ENCODE measurements at regions not wholly inside any gene's neighbourhood (a gene's known extent, or its start where the extent isn't known, plus 50 kb on each side); places are given as distances from the start of the nearest gene placed in this dataset.

- H3K36me3 Mint-ChIP-seq = no peaks in the 10 kb centered on the region
- no peaks in the 10 kb centered on the region for H3K4me1 ChIP-seq (ENCODE audit: control insufficient read depth, insufficient read depth, low read length)
- H3K4me3 Mint-ChIP-seq = no peak overlapping the region
- H3K4me3 ChIP-seq (ENCODE audit: low read length) = no peak overlapping the region
- H3K27me3 ChIP-seq (ENCODE audit: control insufficient read depth, insufficient read depth, low read length) = no peaks in the 10 kb centered on the region
- H3K9me3 Mint-ChIP-seq = peaks cover 0 to 2% of the 10 kb centered on the region in 2 donors
- intact Hi-C loops (cut with micrococcal nuclease) = no loop called here
- DNase-seq = no peak
- H3K27ac ChIP-seq (ENCODE audit: low read length) = no peak overlapping the region
- H3K9me3 ChIP-seq (ENCODE audit: control insufficient read depth, insufficient read depth, low read length) = no peaks in the 10 kb centered on the region
- no peak overlapping the region for H3K27ac Mint-ChIP-seq
- WGBS (ENCODE audit: insufficient coverage) = 92% methylated on average over 2 of the region's 2 CpGs
- ATAC-seq = no peak
- peaks cover 7 to 12% of the 10 kb centered on the region in 2 donors for H3K27me3 Mint-ChIP-seq (ENCODE audit: low read depth in 2 of 2)
- TF ChIP-seq, protein P1, sequence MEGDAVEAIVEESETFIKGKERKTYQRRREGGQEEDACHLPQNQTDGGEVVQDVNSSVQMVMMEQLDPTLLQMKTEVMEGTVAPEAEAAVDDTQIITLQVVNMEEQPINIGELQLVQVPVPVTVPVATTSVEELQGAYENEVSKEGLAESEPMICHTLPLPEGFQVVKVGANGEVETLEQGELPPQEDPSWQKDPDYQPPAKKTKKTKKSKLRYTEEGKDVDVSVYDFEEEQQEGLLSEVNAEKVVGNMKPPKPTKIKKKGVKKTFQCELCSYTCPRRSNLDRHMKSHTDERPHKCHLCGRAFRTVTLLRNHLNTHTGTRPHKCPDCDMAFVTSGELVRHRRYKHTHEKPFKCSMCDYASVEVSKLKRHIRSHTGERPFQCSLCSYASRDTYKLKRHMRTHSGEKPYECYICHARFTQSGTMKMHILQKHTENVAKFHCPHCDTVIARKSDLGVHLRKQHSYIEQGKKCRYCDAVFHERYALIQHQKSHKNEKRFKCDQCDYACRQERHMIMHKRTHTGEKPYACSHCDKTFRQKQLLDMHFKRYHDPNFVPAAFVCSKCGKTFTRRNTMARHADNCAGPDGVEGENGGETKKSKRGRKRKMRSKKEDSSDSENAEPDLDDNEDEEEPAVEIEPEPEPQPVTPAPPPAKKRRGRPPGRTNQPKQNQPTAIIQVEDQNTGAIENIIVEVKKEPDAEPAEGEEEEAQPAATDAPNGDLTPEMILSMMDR (IDR thresholded peaks at IDR 0.05) = no peak
- no peaks in the 10 kb centered on the region for H3K4me1 Mint-ChIP-seq
- H3K36me3 ChIP-seq (ENCODE audit: control insufficient read depth, insufficient read depth, low read length) = no peaks in the 10 kb centered on the region
Observed at GRCh38 chr4:24456431-24456830, 127.9 kb downstream of the DHX15 start.

DNA sequence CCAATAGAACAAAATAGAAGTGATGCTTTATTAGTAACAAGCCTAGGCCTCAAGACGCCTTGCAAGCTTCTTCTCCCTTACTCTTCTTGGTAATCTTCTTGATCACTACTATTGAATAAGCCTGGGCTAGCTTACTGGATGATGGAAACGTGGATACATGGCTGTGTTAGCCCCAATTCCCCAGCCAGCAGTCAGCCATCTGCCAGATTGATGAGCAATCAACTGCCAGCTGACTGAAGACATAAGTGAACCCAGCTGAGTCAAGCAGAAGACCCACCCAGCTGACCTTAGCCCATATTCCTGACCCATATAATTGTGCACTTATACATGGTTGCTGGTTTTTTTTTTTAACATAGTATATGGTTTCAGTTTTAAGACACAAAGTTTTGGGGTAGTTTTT is 130.4 kb downstream of the DHX15 start:
- Histone ChIP-seq H3K9me3 (ENCODE audit: control insufficient read depth, insufficient read depth, low read length) (no peaks in the 10 kb centered on the region), H3K27me3 (ENCODE audit: control insufficient read depth, insufficient read depth, low read length) (no peaks in the 10 kb centered on the region), H3K36me3 (ENCODE audit: control insufficient read depth, insufficient read depth, low read length) (no peaks in the 10 kb centered on the region), H3K4me1 (ENCODE audit: control insufficient read depth, insufficient read depth, low read length) (no peaks in the 10 kb centered on the region), H3K4me3 (ENCODE audit: low read length) (no peak overlapping the region), H3K27ac (ENCODE audit: low read length) (no peak overlapping the region)
- peaks cover 0 to 2% of the 10 kb centered on the region in 2 donors for H3K9me3 Mint-ChIP-seq
- H3K27ac Mint-ChIP-seq = no peak overlapping the region
- 78% methylated on average over 2 of the region's 2 CpGs for WGBS (ENCODE audit: insufficient coverage)
- peaks cover 12 to 16% of the 10 kb centered on the region in 2 donors for H3K27me3 Mint-ChIP-seq (ENCODE audit: low read depth in 2 of 2)
- ATAC-seq (no peak), DNase-seq (no peak)
- H3K4me3 Mint-ChIP-seq = no peak overlapping the region
- intact Hi-C loops (cut with micrococcal nuclease) = no loop called here
- TF ChIP-seq, protein P1 (IDR thresholded peaks at IDR 0.05) = no peak
- no peaks in the 10 kb centered on the region for H3K4me1 Mint-ChIP-seq
- no peaks in the 10 kb centered on the region for H3K36me3 Mint-ChIP-seq

- DNase-seq (no peak), ATAC-seq (no peak)
- Histone ChIP-seq H3K4me3 (ENCODE audit: low read length) (no peak overlapping the region), H3K4me1 (ENCODE audit: control insufficient read depth, insufficient read depth, low read length) (no peaks in the 10 kb centered on the region), H3K27ac (ENCODE audit: low read length) (no peak overlapping the region), H3K9me3 (ENCODE audit: control insufficient read depth, insufficient read depth, low read length) (no peaks in the 10 kb centered on the region), H3K27me3 (ENCODE audit: control insufficient read depth, insufficient read depth, low read length) (no peaks in the 10 kb centered on the region), H3K36me3 (ENCODE audit: control insufficient read depth, insufficient read depth, low read length) (no peaks in the 10 kb centered on the region)
- no peaks in the 10 kb centered on the region for H3K36me3 Mint-ChIP-seq
- H3K4me3 Mint-ChIP-seq = no peak overlapping the region
- TF ChIP-seq, protein P1 (IDR thresholded peaks at IDR 0.05) = no peak
- intact Hi-C loops (cut with micrococcal nuclease) = no loop called here
- H3K4me1 Mint-ChIP-seq = no peaks in the 10 kb centered on the region
- no peak overlapping the region for H3K27ac Mint-ChIP-seq
- H3K27me3 Mint-ChIP-seq (ENCODE audit: low read depth in 2 of 2) = peaks cover 23 to 26% of the 10 kb centered on the region in 2 donors
- WGBS (ENCODE audit: insufficient coverage) = 100% methylated on average over 2 of the region's 2 CpGs
- peaks cover 0 to 2% of the 10 kb centered on the region in 2 donors for H3K9me3 Mint-ChIP-seq
Observed at GRCh38 chr4:24451870-24452269, 132.5 kb downstream of the DHX15 start.

DNA sequence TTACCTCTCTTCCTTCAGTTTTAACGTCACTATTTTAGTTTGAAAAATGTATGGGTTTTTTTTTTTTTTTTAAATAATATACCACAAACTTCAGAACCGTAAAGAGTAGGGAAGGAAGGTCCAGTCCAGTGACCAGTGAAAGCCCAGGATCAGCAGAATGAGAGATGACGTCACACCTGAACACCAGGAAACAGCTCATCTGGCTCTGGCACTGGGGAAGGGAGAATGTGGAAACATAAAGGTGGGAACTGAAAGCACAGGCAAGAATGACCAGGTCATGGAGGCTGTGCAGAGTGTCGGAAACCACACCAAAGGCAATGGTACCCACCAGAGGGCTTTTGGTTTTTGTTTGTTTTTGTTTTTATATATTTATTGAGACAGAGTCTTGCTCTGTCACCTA is 141.2 kb downstream of the DHX15 start:
- Mint-ChIP-seq H3K27me3 (ENCODE audit: low read depth in 2 of 2) (peaks cover 13% of the 10 kb centered on the region in 2 donors), H3K4me1 (no peaks in the 10 kb centered on the region), H3K9me3 (no peaks in the 10 kb centered on the region), H3K4me3 (no peak overlapping the region), H3K27ac (no peak overlapping the region), H3K36me3 (no peaks in the 10 kb centered on the region)
- Histone ChIP-seq H3K4me1 (ENCODE audit: control insufficient read depth, insufficient read depth, low read length) (no peaks in the 10 kb centered on the region), H3K36me3 (ENCODE audit: control insufficient read depth, insufficient read depth, low read length) (no peaks in the 10 kb centered on the region), H3K27ac (ENCODE audit: low read length) (no peak overlapping the region), H3K9me3 (ENCODE audit: control insufficient read depth, insufficient read depth, low read length) (no peaks in the 10 kb centered on the region), H3K27me3 (ENCODE audit: control insufficient read depth, insufficient read depth, low read length) (no peaks in the 10 kb centered on the region), H3K4me3 (ENCODE audit: low read length) (no peak overlapping the region)
- 82% methylated on average over 3 of the region's 4 CpGs for WGBS (ENCODE audit: insufficient coverage)
- TF ChIP-seq, protein P1 (IDR thresholded peaks at IDR 0.05) = no peak
- no peak for ATAC-seq
- DNase-seq = no peak
- intact Hi-C loops (cut with micrococcal nuclease) = no loop called here
